ENCODE measurements at regions not wholly inside any gene's neighbourhood (a gene's known extent, or its start where the extent isn't known, plus 50 kb on each side); places are given as distances from the start of the nearest gene placed in this dataset.

DNA sequence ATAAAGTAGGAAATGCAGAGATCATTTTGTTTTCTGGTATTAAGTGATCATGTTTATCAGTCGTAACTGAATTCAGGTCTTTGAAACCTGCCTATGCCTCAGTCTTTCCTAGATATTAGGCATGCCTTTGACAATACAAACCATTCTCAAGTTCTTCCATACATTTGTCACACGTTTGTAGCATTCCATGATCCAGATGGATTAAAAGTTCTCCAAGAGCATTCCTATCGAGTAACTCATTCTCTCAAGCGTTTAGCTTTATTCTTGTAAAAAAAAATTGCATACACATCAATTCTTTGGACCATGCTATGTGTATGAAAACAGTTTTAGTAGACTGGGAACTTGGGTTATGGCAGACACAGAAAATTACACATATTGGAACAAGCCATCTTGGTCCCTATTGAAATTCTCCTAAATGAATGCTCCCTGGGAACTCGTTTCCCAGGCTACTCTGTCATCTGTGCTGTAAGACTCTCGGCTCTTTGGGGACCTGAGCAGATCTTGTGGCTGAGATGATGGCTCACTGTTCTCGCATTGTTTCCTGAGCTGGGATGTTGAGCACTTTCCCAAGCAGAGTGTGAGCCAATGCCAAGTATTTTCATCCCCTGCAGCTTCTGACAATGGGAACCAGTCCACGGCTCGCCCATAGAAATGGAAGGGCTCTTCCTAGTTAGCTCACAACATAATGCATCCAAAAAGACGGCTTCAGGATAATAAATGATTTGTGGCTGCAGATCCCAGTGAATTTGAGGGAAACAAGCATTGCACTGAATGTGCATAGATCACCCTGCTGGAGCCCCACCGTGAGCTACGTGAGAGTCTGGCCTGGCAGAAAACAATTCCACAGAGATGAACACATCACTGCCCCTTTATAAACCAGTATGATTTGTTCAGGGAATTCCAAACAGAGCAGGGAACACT is 230.2 kb downstream of the IRX1 start:
- DNase-seq (ENCODE audit: low read depth in 2 of 2): no peak

GRCh38 chr5:3827624-3828023 is 232.0 kb downstream of the IRX1 start:
- DNase-seq (ENCODE audit: low read depth in 2 of 2): no peak

DNA sequence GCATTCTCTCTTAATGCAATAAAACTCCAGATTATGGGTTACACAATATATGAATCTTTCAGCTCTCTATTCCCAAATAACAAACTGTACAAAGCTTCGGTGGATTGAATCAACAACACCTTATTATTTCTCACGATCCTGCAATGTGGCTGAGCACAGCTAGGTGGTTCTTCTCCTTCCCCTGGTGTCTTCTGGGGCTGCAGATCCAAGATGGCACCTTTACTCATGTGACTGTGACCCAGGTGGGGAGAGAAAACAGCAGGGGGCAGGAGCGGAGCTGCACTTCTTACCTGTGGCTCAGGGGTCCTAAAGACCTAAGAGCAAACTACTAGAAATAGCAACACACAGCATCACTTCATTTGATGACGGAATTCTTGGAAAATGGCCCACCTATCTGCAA is 233.1 kb downstream of the IRX1 start:
- DNase-seq (ENCODE audit: low read depth in 2 of 2): no peak

DNA sequence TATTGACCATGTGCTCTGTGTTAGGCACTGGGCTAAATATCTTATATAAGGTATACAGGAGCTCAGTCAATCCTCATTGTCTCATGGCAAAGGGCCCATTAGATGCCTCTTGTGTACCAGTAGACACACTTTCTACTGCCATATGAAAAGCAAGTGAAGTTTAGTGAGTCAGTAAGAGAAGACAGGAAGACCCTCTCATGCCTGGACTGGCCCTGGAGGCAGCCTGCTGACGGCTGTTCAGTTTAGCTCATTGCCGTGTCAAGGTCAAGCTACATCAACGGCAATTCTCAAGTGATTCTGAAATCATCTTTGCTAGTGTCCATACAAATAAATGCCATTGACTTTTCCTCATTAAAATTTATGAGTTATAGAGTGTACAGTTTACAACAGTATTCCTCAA is 237.9 kb downstream of the IRX1 start:
- DNase-seq (ENCODE audit: low read depth in 2 of 2): no peak

- no peak for DNase-seq (ENCODE audit: low read depth in 2 of 2)
These were observed 240.2 kb downstream of the IRX1 start for GRCh38 chr5:3835811-3836210.

DNA sequence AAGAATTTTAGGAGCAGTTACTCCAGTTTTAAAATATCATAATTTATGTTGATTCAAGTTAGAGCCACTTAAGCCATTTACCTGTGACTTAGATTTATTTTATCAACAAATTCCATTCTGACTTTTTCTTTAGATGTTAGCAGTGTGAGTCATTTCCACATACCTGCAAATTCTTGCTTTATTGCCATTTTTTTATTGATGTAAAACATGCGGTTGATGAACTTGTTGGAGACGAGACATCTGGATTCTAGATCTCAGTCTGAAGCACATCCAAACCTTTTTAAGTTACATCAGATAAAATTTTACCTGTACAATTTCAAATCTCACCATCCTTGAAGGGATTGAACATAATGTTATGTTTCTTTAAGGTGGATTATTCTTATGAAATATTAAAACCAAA is 240.9 kb downstream of the IRX1 start:
- DNase-seq (ENCODE audit: low read depth in 2 of 2): no peak

GRCh38 chr5:3837506-3837905 is 241.9 kb downstream of the IRX1 start:
- no peak for DNase-seq (ENCODE audit: low read depth in 2 of 2)

DNA sequence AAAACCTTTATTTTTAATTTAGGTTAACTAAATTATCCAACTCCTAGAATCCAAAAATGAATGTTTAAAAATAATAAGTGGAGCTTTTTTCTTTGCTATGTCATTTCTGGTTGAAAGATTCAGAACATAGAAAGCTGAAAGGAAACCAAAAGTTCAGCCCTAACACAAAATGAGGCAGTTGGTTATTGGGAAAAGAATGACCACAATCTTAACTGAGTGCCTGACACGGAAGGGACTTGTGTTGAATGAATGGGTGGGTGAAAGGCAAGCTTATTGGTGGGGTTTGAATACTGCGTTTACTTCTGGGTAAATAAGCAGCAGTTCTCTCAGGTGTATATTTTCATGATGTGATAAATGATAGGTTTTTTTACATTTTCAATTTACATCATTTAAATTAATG is 243.5 kb downstream of the IRX1 start:
- DNase-seq (ENCODE audit: low read depth in 2 of 2): no peak

DNA sequence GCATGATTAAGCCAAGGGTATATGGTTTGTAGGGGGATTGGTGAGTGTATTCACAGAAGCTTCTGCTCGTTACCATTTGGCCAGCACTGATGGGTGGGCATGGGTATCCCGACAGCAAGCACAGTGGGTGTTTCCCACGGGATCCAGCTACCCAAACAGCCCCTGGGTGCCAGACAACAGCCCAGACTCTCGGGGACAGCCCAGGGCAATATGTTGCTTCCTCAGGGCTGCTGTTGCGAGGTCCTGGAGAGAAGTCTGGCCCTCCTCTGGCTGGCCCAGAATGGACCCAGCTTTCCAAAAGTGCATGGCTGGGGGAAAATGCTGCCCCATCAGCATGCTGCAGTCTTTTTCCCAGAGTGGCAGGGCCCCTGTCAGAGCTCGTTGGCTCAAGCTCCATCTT is 247.0 kb downstream of the IRX1 start:
- DNase-seq (ENCODE audit: low read depth in 2 of 2): no peak

- DNase-seq (ENCODE audit: low read depth in 2 of 2): no peak
These were observed 248.1 kb downstream of the IRX1 start for GRCh38 chr5:3843706-3844105.

DNA sequence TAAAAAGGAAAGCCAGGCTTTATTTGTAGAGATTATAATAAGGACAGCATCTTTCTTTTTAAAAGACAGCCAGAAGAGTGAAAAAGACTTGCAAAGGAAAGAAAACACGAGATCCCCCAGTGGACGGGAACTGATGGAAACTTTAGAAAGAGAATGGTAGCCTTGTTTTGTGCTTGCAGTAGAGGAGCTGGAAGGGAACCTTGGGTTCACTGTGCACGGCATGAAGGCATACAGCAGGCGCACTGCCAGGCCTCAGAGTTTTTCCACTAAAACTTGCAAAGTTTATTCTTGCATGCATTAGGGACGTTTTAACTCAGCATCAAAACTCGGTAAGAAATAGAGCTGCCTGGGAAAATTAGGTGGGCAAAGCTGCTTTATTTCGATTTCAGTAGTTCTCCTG is 248.6 kb downstream of the IRX1 start:
- no peak for DNase-seq (ENCODE audit: low read depth in 2 of 2)

DNA sequence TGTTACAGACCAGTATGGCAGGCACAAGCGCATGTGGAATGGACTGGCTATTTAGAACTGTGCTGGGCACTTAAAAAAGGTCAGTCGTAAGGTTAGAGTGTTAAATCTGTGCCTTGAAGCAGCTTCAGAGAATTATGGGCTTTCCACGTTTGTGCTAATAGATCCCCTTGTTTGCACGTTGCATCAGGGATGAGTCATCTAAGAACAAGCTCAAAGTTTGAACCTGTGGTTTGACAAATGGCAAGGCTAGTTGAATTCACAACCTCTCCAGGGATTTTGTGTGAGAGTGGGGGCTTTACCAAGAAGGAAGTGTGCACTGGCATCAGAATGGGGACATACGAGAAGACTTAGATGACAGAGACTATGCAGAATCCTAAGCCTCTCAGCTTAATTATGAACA is 249.6 kb downstream of the IRX1 start:
- no peak for DNase-seq (ENCODE audit: low read depth in 2 of 2)

GRCh38 chr5:3852161-3852916 is 256.7 kb downstream of the IRX1 start:
- no peak for DNase-seq (ENCODE audit: low read depth in 2 of 2)

DNA sequence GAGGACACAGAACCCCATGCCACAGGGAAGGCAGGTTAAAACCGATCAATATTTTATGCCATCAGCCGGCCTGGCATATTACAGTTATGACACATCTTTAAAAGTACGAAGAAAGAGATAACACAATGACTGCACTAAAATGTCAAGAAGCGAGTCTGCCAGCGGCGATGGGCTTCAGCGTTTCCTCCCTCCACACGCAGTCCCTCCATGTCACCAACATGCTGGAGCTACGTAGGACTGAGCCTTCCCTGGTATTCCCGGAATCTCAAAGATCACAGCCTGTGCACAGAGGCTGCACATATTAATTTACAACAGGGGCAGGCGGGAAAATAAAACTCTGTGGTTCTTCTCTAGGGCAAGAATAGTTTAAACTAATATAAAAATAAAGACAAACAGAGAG is 257.7 kb downstream of the IRX1 start:
- no peak for DNase-seq (ENCODE audit: low read depth in 2 of 2)

GRCh38 chr5:3854188-3854821 is 258.7 kb downstream of the IRX1 start:
- no peak for DNase-seq (ENCODE audit: low read depth in 2 of 2)

DNA sequence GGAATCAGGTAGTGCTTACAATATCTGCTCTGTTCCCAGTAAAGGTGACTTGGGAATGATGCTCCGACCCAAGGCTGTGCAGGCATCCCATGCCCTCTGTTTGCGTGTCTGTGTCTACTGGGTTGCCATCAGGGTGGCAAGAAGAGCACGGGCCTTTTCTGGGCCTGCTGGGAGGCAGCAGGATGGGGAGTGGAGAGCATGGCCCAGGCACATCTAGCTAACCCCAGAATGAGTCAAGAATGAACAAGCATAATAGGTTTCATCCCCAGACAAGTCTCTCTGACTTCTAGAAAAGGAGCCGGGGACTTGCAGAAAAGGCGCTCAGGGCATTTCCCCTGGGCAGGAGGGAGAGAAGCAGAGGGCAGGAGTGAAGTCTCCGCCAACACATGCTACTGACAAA is 260.4 kb downstream of the IRX1 start:
- no peak for DNase-seq (ENCODE audit: low read depth in 2 of 2)

GRCh38 chr5:3858524-3858923 is 262.9 kb downstream of the IRX1 start:
- DNase-seq (ENCODE audit: low read depth in 2 of 2): no peak

GRCh38 chr5:3862906-3863305 is 267.3 kb downstream of the IRX1 start:
- DNase-seq (ENCODE audit: low read depth in 2 of 2): no peak

DNA sequence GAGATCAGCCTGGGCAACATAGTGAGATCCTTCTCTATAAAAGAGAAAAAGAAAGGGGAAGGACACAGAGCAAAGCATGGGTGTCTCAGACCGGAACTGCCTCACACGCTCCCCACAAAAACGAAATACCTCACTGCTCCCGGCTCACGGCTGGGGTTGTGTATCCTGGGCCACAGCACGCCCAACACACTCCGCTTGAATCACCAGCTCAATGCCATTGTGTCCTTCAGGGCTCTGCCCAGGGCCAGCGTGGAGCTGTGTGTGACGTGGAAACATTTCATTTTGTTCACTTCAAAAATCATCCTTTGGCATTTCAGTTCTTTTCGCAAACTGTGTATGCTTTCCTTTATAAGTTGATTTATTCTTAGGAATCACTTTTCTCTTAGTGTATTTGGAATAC is 279.5 kb downstream of the IRX1 start:
- DNase-seq (ENCODE audit: low read depth in 2 of 2): no peak

DNA sequence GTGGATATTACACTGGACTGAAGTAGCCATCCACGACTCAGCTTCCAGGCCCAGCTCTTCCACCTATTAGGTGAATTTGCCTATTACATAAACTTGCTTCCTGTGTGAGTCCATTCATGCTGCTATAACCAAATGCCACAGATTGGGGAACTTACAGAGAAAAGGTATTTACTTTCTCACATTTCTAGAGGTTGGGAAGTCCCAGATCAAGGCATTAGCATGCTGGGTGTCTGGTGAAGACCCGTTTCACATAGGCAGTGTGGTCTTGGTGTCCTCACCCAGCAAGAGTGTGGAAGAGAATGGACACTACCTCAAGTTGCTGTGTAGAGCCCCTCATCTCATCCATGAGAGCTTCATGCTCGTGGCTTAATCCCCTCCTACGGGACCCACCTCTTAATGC is 282.6 kb downstream of the IRX1 start:
- DNase-seq (ENCODE audit: low read depth in 2 of 2): no peak

DNA sequence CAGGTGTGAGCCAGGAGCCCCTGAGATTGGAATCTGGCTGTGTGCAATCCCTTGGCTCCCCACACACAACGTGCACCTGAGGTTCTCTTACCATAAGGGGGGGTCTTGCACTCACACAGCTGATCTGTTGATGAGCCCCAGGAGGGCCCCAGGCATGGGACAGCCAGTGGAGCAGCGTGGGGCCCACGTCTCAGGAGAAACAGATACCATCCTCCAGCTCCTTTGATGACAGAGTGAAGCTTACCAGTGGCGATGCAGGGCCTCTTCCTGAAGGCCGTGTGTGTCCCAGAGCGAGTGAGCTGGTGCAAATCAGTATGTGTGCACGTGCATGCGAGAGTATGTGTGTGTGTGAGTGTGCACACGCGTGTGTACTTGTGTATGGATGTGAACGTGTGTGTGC is 287.4 kb downstream of the IRX1 start:
- no peak for DNase-seq (ENCODE audit: low read depth in 2 of 2)
